Tongue (tissue), 1 donor: ENCODE measurements at regions not wholly inside any gene's neighbourhood (a gene's known extent, or its start where the extent isn't known, plus 50 kb on each side); places are given as distances from the start of the nearest gene placed in this dataset.

ENCODE experiments used
- DNase-seq: peaks from one replicate; pipeline ENCODE4 v3.0.0-alpha.2; 2015

GRCh38 chr11:27287205-27287604 lies 75.8 kb downstream of the CCDC34 start:
- no peak for DNase-seq

- no peak for DNase-seq
Observed at GRCh38 chr11:27285761-27286160, 77.3 kb downstream of the CCDC34 start.

- DNase-seq = no peak
Observed at GRCh38 chr11:27282806-27283205, 80.2 kb downstream of the CCDC34 start.

- DNase-seq = peak; percentile 49
Observed at GRCh38 chr11:27281740-27282590, 81.0 kb downstream of the CCDC34 start.

- no peak for DNase-seq
Observed at GRCh38 chr11:27281276-27281675, 81.7 kb downstream of the CCDC34 start.

GRCh38 chr11:27280140-27280539 lies 82.9 kb downstream of the CCDC34 start:
- no peak for DNase-seq

GRCh38 chr11:27279460-27279859 lies 83.6 kb downstream of the CCDC34 start:
- no peak for DNase-seq

- peak; percentile 52 for DNase-seq
Observed at GRCh38 chr11:27277843-27278242, 85.2 kb downstream of the CCDC34 start.

GRCh38 chr11:27276141-27276540 lies 86.9 kb downstream of the CCDC34 start:
- no peak for DNase-seq

- DNase-seq = no peak
Observed at GRCh38 chr11:27274854-27275395, 88.1 kb downstream of the CCDC34 start.

GRCh38 chr11:27266125-27266524 lies 96.9 kb downstream of the CCDC34 start:
- DNase-seq = peak; percentile 28

- no peak for DNase-seq
Observed at GRCh38 chr11:27263986-27264385, 99.0 kb downstream of the CCDC34 start.

- DNase-seq = no peak
Observed at GRCh38 chr11:27263046-27263445, 100.0 kb downstream of the CCDC34 start.

GRCh38 chr11:27255447-27255828 lies 107.6 kb downstream of the CCDC34 start:
- peak; percentile 38 for DNase-seq

GRCh38 chr11:27254744-27255446 lies 108.1 kb downstream of the CCDC34 start:
- peak; percentile 87 for DNase-seq

GRCh38 chr11:27253224-27253623 lies 109.8 kb downstream of the CCDC34 start:
- DNase-seq = no peak

GRCh38 chr11:27250867-27251665 lies 111.9 kb downstream of the CCDC34 start:
- peak; percentile 78 for DNase-seq

GRCh38 chr11:27248576-27249509 lies 114.2 kb downstream of the CCDC34 start:
- DNase-seq = no peak

GRCh38 chr11:27247660-27248059 lies 115.4 kb downstream of the CCDC34 start:
- no peak for DNase-seq

- peak; percentile 75 for DNase-seq
Observed at GRCh38 chr11:27246925-27247324, 116.1 kb downstream of the CCDC34 start.

GRCh38 chr11:27244900-27245299 lies 118.1 kb downstream of the CCDC34 start:
- DNase-seq = no peak
